ENCODE measurements at regions not wholly inside any gene's neighbourhood (a gene's known extent, or its start where the extent isn't known, plus 50 kb on each side); places are given as distances from the start of the nearest gene placed in this dataset.

DNA sequence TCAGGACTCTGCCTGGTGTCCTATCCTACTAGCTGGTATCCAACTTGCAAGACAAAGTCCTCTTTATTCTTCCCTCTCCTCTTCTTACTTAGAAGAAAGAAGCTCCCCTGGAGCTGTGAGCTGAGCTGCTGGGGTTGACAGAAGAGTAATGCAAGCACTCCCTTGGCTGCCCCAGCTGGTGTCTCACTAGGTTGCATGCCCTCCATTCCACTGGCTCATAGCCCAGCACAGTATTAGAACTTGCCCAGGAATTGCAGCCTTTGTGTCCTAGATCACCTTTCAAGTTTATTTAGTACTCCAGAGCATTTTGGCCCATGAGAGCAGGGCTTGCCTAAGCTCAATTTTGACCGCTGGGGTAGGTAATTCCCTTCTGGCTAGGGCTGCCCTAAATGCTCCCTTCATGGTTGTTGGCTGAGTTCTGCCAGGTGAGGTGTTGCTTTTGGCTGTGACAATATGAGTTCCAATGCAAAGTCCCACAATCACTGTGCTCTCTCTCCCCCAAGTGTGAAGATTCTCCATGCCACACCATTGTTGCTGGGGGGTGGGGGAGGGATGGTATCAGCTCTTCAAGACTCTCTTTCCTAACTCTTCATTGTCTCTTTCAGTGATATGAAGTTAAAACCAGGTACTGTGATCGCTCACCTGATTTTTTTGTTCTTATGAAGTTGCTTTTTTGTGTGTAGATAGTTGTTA lies 317.4 kb upstream of the DDHD1 start:
- ChIA-PET CTCF (interaction anchor here (0.7 kb wide), 1 partner anchor 136 kb away, joined by 3 read pairs; no protein-coding TSS in a partner anchor), POLR2A (no interaction called here)
- Histone ChIP-seq H2AFZ (ENCODE audit: low read depth) (no peak overlapping the region), H3K27me3 (ENCODE audit: insufficient read depth) (no peaks in the 10 kb centered on the region), H3K9ac (no peak overlapping the region), H3K4me3 (ENCODE audit: low read depth in 2 of 2, low read length in 1 of 2) (no peak overlapping the region), H3K9me2 (no peaks in the 10 kb centered on the region), H3K27ac (ENCODE audit: low read depth in 2 of 2, low read length in 1 of 2) (no peak overlapping the region), H3K4me1 (ENCODE audit: control insufficient read depth in 1 of 2, insufficient read depth in 2 of 2, low read depth in 1 of 2, low read length in 1 of 2) (no peaks in the 10 kb centered on the region), H3K4me2 (no peak overlapping the region), H4K20me1 (ENCODE audit: insufficient read depth) (no peaks in the 10 kb centered on the region), H3K79me2 (ENCODE audit: insufficient read depth) (no peaks in the 10 kb centered on the region), H3F3A (replicated peaks; ENCODE audit: insufficient read depth) (no peaks in the 10 kb centered on the region), H3K36me3 (replicated peaks in 1 of 2; ENCODE audit: control insufficient read depth in 1 of 2, insufficient read depth in 2 of 2, low read length in 1 of 2) (no peaks in the 10 kb centered on the region), H3K9me3 (no peaks in the 10 kb centered on the region)
- DNase-seq: no peak
- TF ChIP-seq EP300 (IDR thresholded peaks at IDR 0.05; ENCODE audit: borderline replicate concordance in 1 of 2, low read depth in 1 of 2, low read length in 1 of 2): no peak
- 4% methylated on average over 2 of the region's 2 CpGs for WGBS (ENCODE audit: low lambda C conversion rate)

DNA sequence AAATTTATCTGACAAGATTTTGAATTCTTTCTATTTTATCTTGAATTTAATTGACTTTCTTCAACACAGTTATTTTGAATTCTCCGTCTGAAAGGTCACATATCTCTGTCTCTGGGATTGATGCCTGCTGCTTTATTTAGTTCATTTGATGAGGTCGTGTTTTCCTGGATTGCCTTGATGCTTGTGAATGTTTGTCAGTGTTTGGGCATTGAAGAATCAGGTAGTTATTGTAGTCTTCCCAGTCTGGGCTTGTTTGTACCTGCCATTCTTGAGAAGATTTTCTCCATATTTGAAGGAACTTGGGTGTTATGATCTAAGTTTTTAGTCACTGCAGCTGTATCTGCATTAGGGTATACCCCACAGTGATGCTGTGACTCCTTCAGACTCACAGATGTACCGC lies 315.8 kb upstream of the DDHD1 start:
- 20% methylated on average over 3 of the region's 3 CpGs for WGBS (ENCODE audit: low lambda C conversion rate)
- Histone ChIP-seq H3K9me3 (no peaks in the 10 kb centered on the region), H4K20me1 (ENCODE audit: insufficient read depth) (no peaks in the 10 kb centered on the region), H3K4me3 (ENCODE audit: low read depth in 2 of 2, low read length in 1 of 2) (no peak overlapping the region), H3K9ac (no peak overlapping the region), H3K27ac (ENCODE audit: low read depth in 2 of 2, low read length in 1 of 2) (no peak overlapping the region), H3K9me2 (no peaks in the 10 kb centered on the region), H3F3A (replicated peaks; ENCODE audit: insufficient read depth) (no peaks in the 10 kb centered on the region), H3K79me2 (ENCODE audit: insufficient read depth) (no peaks in the 10 kb centered on the region), H3K4me1 (ENCODE audit: control insufficient read depth in 1 of 2, insufficient read depth in 2 of 2, low read depth in 1 of 2, low read length in 1 of 2) (no peaks in the 10 kb centered on the region), H3K36me3 (replicated peaks in 1 of 2; ENCODE audit: control insufficient read depth in 1 of 2, insufficient read depth in 2 of 2, low read length in 1 of 2) (no peaks in the 10 kb centered on the region), H3K4me2 (no peak overlapping the region), H2AFZ (ENCODE audit: low read depth) (no peak overlapping the region), H3K27me3 (ENCODE audit: insufficient read depth) (no peaks in the 10 kb centered on the region)
- POLR2A ChIA-PET: no interaction called here
- CTCF ChIA-PET: no interaction called here
- no peak for DNase-seq
- TF ChIP-seq, protein P1, sequence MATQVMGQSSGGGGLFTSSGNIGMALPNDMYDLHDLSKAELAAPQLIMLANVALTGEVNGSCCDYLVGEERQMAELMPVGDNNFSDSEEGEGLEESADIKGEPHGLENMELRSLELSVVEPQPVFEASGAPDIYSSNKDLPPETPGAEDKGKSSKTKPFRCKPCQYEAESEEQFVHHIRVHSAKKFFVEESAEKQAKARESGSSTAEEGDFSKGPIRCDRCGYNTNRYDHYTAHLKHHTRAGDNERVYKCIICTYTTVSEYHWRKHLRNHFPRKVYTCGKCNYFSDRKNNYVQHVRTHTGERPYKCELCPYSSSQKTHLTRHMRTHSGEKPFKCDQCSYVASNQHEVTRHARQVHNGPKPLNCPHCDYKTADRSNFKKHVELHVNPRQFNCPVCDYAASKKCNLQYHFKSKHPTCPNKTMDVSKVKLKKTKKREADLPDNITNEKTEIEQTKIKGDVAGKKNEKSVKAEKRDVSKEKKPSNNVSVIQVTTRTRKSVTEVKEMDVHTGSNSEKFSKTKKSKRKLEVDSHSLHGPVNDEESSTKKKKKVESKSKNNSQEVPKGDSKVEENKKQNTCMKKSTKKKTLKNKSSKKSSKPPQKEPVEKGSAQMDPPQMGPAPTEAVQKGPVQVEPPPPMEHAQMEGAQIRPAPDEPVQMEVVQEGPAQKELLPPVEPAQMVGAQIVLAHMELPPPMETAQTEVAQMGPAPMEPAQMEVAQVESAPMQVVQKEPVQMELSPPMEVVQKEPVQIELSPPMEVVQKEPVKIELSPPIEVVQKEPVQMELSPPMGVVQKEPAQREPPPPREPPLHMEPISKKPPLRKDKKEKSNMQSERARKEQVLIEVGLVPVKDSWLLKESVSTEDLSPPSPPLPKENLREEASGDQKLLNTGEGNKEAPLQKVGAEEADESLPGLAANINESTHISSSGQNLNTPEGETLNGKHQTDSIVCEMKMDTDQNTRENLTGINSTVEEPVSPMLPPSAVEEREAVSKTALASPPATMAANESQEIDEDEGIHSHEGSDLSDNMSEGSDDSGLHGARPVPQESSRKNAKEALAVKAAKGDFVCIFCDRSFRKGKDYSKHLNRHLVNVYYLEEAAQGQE (IDR thresholded peaks at IDR 0.05; ENCODE audit: low read depth, low read length): no peak
- TF ChIP-seq TEAD4 (IDR thresholded peaks at IDR 0.05; ENCODE audit: borderline replicate concordance, insufficient read depth) (no peak), GABPA (IDR thresholded peaks at IDR 0.05; ENCODE audit: low read depth) (no peak), FOSL2 (IDR thresholded peaks at IDR 0.05; ENCODE audit: borderline replicate concordance, low read depth) (no peak), RAD21 (IDR thresholded peaks at IDR 0.05; ENCODE audit: low read length) (no peak), TAF1 (IDR thresholded peaks at IDR 0.05; ENCODE audit: borderline replicate concordance, low read depth, low read length) (no peak), FOXM1 (IDR thresholded peaks at IDR 0.05; ENCODE audit: low read depth) (no peak)
- TF ChIP-seq, protein P2, sequence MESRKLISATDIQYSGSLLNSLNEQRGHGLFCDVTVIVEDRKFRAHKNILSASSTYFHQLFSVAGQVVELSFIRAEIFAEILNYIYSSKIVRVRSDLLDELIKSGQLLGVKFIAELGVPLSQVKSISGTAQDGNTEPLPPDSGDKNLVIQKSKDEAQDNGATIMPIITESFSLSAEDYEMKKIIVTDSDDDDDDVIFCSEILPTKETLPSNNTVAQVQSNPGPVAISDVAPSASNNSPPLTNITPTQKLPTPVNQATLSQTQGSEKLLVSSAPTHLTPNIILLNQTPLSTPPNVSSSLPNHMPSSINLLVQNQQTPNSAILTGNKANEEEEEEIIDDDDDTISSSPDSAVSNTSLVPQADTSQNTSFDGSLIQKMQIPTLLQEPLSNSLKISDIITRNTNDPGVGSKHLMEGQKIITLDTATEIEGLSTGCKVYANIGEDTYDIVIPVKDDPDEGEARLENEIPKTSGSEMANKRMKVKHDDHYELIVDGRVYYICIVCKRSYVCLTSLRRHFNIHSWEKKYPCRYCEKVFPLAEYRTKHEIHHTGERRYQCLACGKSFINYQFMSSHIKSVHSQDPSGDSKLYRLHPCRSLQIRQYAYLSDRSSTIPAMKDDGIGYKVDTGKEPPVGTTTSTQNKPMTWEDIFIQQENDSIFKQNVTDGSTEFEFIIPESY (IDR thresholded peaks at IDR 0.05; ENCODE audit: borderline replicate concordance, low read depth): no peak
